ENCODE measurements at regions not wholly inside any gene's neighbourhood (a gene's known extent, or its start where the extent isn't known, plus 50 kb on each side); places are given as distances from the start of the nearest gene placed in this dataset.
A peak's percentile ranks its signal among the peaks of the same experiment; 100 is the strongest.

DNA sequence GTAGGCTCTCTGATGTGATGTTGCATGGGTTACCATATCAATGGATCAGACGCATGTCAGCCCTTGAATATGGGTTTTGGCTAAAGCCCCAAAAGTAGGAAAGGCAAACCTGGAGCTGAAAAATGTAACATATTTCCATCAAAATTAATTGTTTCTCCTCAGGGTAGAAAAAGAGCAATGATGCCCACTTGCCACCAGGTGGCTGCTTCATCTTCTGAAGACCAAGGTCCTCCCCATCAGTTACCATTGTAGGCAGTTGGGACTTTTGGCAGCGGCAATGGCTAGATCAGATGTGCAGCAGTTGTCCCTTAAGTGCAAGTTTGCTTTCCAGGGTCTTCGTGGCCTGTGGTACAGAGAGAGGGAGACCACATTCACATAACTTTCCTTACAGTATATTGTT, 118.2 kb downstream of the NAF1 start:
- Histone ChIP-seq H2AK5ac (ENCODE audit: low read depth, low read length) (no peak overlapping the region), H3K27me3 (replicated peaks in 1 of 4; ENCODE audit: control insufficient read depth in 3 of 4, extremely low read depth in 1 of 4, insufficient read depth in 3 of 4, low read length in 3 of 4) (no peaks in the 10 kb centered on the region), H2BK20ac (ENCODE audit: low read length) (no peak overlapping the region), H3K9me3 (ENCODE audit: insufficient read depth in 2 of 2, low read depth in 1 of 2, low read length in 1 of 2) (no peaks in the 10 kb centered on the region), H3K79me2 (ENCODE audit: control insufficient read depth in 1 of 2, insufficient read depth in 2 of 2, low read length in 2 of 2) (no peaks in the 10 kb centered on the region), H2BK15ac (ENCODE audit: low read length) (no peak overlapping the region), H2AFZ (ENCODE audit: low read length) (no peak overlapping the region), H3K4me3 (ENCODE audit: extremely low read depth in 1 of 4, insufficient read depth in 2 of 4, low read depth in 3 of 4, low read length in 4 of 4) (no peak overlapping the region), H3K36me3 (ENCODE audit: control insufficient read depth in 2 of 4, insufficient read depth in 4 of 4, low read length in 3 of 4) (no peaks in the 10 kb centered on the region), H3K4me2 (ENCODE audit: insufficient read depth in 1 of 2, low read depth in 2 of 2, low read length in 2 of 2) (no peak overlapping the region), H3K18ac (ENCODE audit: extremely low read depth, low read length) (no peak overlapping the region), H3K56ac (replicated peaks; ENCODE audit: insufficient read length, low read depth, low read length) (no peak overlapping the region), H4K20me1 (replicated peaks in 1 of 2; ENCODE audit: control insufficient read depth in 1 of 2, insufficient read depth in 2 of 2, low read length in 2 of 2) (no peaks in the 10 kb centered on the region), H3K14ac (ENCODE audit: insufficient read length) (no peak overlapping the region), H3K4me1 (replicated peaks in 1 of 4; ENCODE audit: control insufficient read depth in 3 of 4, insufficient read depth in 4 of 4, low read length in 3 of 4) (no peaks in the 10 kb centered on the region), H3K27ac (ENCODE audit: low read depth, low read length) (no peak overlapping the region), H3K4ac (replicated peaks; ENCODE audit: insufficient read length, low read depth, low read length) (no peak overlapping the region), H2BK120ac (replicated peaks; ENCODE audit: low read depth, low read length) (no peak overlapping the region), H3K9ac (replicated peaks in 1 of 4; ENCODE audit: extremely low read depth in 1 of 4, low read depth in 3 of 4, low read length in 3 of 4) (no peak overlapping the region), H3K23ac (ENCODE audit: insufficient read length) (no peak overlapping the region), H2BK12ac (ENCODE audit: low read depth, low read length) (no peak overlapping the region), H3K23me2 (ENCODE audit: low read depth, low read length) (no peaks in the 10 kb centered on the region), H4K91ac (replicated peaks; ENCODE audit: insufficient read length, low read length) (no peak overlapping the region), H3K79me1 (ENCODE audit: low read depth, low read length) (no peaks in the 10 kb centered on the region), H2BK5ac (ENCODE audit: low read depth, low read length) (no peak overlapping the region), H4K5ac (ENCODE audit: insufficient read length, low read depth, low read length) (no peak overlapping the region), H4K8ac (ENCODE audit: extremely low read depth, insufficient read depth, low read length) (no peak overlapping the region)
- FAIRE-seq = peak; percentile 79
- ChIA-PET CTCF (ENCODE audit: partially characterized antibody) (interaction anchor here (0.7 to 2.7 kb wide), 19 partner anchors 10 to 546 kb away, joined by 3 to 35 read pairs (median 3); partner anchors contain the start of gene NPY1R), POLR2A (ENCODE audit: partially characterized antibody) (no interaction called here)
- 81% methylated on average over 3 of the region's 3 CpGs; no CpG with 5 or more reads in 1 of the 2 experiments for WGBS, 2 experiments (ENCODE audit: extremely low coverage in 1 of 2, insufficient coverage in 1 of 2, insufficient read length in 1 of 2, insufficient replicate concordance in 2 of 2, low coverage in 1 of 2, low lambda C conversion rate in 2 of 2, missing lambda C conversion rate in 1 of 2)
- DNase-seq (ENCODE audit: low read depth in 1 of 2, low spot score in 2 of 2) = peak in 1 of 2 experiments; percentile 2
- no peak for TF ChIP-seq SAP30 (IDR thresholded peaks at IDR 0.05; ENCODE audit: insufficient read depth, insufficient replicate concordance, low read length)
- TF ChIP-seq, protein P1, sequence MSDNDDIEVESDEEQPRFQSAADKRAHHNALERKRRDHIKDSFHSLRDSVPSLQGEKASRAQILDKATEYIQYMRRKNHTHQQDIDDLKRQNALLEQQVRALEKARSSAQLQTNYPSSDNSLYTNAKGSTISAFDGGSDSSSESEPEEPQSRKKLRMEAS (IDR thresholded peaks at IDR 0.05) = no peak
- no peak for TF ChIP-seq SIX5 (IDR thresholded peaks at IDR 0.05; ENCODE audit: low read depth, low read length)
- TF ChIP-seq YY1 (IDR thresholded peaks at IDR 0.05; ENCODE audit: low read depth, low read length) = no peak
- TF ChIP-seq CHD1 (IDR thresholded peaks at IDR 0.05; ENCODE audit: low read depth, low read length) = no peak
- TF ChIP-seq, protein P2, sequence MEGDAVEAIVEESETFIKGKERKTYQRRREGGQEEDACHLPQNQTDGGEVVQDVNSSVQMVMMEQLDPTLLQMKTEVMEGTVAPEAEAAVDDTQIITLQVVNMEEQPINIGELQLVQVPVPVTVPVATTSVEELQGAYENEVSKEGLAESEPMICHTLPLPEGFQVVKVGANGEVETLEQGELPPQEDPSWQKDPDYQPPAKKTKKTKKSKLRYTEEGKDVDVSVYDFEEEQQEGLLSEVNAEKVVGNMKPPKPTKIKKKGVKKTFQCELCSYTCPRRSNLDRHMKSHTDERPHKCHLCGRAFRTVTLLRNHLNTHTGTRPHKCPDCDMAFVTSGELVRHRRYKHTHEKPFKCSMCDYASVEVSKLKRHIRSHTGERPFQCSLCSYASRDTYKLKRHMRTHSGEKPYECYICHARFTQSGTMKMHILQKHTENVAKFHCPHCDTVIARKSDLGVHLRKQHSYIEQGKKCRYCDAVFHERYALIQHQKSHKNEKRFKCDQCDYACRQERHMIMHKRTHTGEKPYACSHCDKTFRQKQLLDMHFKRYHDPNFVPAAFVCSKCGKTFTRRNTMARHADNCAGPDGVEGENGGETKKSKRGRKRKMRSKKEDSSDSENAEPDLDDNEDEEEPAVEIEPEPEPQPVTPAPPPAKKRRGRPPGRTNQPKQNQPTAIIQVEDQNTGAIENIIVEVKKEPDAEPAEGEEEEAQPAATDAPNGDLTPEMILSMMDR (IDR thresholded peaks at IDR 0.05; ENCODE audit: control extremely low read depth in 1 of 3, insufficient read depth in 1 of 3, low read depth in 1 of 3, low read length in 3 of 3) = peak; percentile 31 to 66 (median 59)
- TF ChIP-seq KDM4A (IDR thresholded peaks at IDR 0.05; ENCODE audit: low read depth, low read length, severe bottlenecking) = no peak
- TF ChIP-seq RAD21 (IDR thresholded peaks at IDR 0.05 in 1 of 2, conservative IDR thresholded peaks at IDR 0.05 in 1 of 2; ENCODE audit: low read depth in 2 of 2, low read length in 2 of 2) = peak; percentile 68 to 71
- TF ChIP-seq CBX8 (IDR thresholded peaks at IDR 0.05; ENCODE audit: borderline replicate concordance, low read depth, low read length) = no peak
- TF ChIP-seq JUND (IDR thresholded peaks at IDR 0.05; ENCODE audit: low read length) = no peak
- no peak for TF ChIP-seq RXRA (IDR thresholded peaks at IDR 0.05; ENCODE audit: insufficient read depth, low read depth, low read length)

All from H1 (cell line).